Inflammatory macrophage treated with lipopolysaccharide for 4 hours (primary cell): ENCODE measurements at regions not wholly inside any gene's neighbourhood (a gene's known extent, or its start where the extent isn't known, plus 50 kb on each side); places are given as distances from the start of the nearest gene placed in this dataset.

Experiments used
- DNase-seq: peaks from one replicate; pipeline ENCODE4 v3.0.0-alpha.2; 2020

DNA sequence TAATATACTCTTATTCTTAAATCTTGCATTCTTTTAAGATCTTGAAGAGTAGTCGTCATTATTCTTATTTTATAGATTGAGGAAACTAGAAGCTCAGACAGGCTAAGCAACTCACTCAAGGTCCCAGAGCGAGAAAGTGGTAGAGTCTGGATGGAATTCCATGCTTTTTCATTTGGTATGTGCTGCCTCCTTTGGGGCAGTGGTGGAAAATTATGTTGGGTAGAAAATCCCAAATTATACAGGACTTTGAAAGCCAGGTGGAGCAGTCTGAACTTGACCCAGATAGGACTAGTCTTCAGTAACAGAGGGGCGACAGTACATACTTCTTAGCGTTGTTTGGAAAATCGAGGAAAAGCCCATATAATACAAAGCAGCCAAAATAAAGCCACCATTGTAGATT lies 205.6 kb downstream of the ATG4C start:
- no peak for DNase-seq

DNA sequence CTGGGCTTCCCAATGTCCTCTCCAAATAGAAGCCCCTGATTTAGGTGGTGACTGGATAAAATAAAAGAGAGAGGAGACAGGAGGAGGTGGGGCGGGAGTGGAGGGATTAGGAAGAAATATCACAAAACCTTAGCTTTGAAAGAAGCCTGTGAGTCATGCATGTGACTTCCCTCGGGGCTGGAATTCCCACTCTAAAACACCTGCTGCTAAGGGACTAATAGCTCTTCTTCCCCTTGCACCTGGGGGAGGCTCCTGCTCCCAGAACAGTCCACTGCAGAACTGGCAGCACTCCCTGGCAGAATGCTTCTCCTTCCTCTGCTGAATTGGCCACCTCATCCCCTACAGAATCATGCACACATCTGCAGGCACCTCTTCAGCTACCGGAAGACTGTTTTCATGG lies 207.2 kb downstream of the ATG4C start:
- DNase-seq: no peak

DNA sequence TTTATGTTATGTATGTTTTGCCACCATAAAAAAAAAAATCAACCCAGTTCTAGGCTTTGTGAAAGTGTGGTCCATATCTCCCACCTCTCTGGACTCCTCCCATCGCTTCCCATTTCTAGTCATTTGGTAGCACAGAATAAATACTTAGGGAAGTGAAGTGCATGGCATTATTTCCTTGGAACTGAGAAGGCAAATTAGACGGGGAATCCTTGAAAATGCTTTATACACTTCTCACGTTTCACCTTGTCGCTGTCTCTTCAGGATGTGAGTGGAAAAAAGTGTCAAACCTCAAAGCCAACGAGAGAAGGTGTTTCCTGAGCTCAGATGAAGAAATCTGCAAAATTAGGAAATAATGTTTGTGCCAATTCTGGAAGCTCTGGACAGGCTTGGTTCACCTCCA lies 209.9 kb downstream of the ATG4C start:
- no peak for DNase-seq

DNA sequence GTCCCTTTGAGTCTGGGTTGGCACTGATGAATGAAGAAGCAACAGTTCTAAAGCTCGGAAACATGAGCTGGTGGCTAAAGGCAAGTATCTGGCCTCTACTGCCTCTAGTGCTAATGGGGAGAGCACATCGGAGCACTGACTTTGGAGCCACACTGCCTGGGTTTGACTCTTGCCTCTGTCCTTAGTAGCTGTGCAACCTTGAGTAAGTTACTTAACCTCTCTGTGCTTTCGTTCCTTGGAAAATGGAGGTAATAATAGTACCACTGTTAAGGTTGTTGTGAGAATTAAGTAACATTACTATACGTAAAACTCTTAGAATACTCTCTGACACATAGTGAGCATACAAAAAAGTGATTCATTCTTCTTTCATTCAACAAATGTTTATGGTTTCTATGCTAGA lies 211.2 kb downstream of the ATG4C start:
- DNase-seq: no peak

DNA sequence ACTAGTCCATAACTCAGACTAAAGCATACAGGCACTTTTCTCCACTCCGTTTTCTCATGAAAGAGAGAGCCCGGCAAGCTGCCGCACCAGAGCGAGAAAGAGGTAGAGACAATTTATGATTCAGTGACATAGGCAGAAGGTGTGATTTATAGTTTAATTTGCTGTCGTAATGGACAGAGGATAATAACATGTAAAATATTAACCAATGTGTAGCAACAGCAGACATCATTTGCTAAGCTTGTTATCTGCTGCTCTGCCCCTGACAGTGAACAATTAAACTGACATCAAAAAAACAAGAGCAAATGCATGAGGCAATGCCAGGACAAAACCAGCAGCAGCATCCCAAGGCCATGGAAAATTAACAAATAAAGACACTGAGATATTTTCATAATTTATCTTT lies 214.0 kb downstream of the ATG4C start:
- no peak for DNase-seq

DNA sequence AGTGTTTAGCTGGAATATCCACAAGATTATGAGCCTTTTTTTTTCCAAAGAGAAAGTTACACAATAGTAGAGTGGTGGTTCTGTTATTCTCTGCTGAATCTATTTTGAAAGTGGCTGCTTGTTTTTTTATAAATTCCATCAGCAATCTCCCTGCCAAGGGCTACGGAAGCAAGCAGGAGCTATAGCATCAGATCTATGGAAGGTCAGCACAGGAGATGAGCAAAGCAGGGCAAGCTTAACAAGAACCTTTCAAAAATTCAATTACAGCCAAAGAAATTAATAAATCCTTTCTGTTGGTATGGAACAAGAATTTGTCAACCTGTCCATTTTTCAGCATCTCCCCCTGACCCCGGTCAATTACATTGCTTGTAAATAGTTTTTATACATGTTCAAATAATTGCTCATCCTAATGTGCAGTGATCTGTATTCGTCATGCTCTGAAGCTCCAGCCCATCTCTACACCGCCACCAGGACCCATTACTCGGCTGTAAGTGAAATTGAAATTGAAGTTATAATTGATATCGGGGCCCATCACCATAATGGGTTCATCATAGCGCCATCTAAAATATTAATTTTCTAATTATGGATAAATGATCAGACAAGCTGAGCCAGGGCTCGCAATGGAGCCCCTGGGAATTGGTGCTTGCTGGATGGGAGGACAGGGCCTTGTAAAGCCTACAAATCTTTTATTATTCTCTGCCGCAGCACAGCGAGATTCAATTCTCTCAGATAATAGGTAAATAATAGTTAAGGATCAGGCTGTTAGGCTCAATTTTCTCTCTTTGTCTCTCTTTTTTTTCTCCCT lies 215.1 kb downstream of the ATG4C start:
- DNase-seq: no peak

DNA sequence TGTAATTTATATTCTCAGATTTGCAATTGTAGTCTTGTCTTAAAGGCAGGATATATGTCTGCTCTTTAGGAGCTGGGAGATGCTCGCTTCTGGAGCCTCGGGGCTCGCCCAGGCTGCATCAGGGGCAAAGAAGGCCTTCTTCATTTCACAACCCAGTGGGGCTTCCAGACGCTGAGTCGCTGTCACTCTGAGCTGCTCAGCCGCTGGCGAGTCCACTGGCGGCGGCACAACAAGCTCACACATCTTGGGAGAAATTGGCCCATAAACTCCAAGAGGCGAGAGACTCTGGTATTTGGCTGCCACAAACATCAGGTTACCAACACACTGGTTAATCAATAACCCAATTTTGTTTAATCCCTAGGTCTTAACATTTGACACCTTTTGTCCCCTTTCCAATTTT lies 216.6 kb downstream of the ATG4C start:
- DNase-seq: no peak

DNA sequence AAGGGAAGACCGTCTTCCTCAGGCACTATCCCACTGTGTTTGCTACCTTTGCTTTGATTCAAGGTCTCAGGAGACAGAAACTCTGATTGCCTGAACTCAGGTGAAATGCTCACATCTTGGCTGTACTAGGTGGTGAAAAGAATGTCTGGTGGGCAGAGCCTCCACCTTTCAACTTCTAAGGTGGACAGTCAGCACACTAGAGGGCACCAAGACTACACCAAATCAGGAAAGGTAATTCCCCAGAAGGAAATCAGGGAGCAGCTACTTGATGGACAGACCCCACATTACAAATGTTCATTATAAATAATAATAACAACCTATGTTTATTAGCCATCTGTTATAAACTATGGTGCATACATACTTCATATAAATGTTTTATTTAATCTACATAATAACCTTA lies 220.9 kb downstream of the ATG4C start:
- DNase-seq: no peak

DNA sequence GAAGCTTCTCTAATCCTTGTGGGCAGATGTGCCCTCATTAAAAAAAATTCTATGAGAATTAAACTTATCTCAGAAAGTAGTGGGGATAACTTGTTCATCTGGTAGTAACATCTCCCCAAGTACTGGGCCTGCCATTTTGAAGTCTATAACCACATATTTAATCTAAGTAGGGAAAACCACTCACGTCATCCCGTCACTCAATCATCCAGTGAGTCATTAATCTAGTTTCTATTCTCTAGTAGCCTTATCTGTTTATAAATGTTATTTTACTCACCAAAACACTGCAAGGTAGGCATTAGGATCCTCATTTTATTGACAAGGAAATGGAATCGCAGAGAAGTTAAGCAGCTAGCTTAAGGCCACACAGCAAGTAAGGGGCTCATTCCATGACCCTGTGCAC lies 221.9 kb downstream of the ATG4C start:
- DNase-seq: no peak

DNA sequence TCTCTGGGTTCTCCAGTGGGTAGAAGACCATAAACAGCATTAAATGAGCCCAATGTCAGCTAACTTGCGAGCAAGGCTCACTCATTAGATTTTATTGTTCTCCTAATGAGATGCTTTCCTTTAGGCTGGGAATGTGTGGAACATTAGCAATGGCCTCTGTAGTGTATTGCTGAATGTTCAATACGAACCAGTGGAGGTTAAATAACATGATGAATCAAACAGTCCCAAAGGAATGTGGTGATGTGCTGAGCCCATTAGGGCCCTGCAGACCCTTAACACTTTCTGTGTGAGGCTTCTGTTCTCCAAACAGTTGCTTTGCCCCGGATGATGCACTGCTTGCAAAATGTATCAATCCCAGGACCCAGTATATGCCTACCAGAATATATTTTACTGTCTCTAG lies 225.5 kb downstream of the ATG4C start:
- no peak for DNase-seq

DNA sequence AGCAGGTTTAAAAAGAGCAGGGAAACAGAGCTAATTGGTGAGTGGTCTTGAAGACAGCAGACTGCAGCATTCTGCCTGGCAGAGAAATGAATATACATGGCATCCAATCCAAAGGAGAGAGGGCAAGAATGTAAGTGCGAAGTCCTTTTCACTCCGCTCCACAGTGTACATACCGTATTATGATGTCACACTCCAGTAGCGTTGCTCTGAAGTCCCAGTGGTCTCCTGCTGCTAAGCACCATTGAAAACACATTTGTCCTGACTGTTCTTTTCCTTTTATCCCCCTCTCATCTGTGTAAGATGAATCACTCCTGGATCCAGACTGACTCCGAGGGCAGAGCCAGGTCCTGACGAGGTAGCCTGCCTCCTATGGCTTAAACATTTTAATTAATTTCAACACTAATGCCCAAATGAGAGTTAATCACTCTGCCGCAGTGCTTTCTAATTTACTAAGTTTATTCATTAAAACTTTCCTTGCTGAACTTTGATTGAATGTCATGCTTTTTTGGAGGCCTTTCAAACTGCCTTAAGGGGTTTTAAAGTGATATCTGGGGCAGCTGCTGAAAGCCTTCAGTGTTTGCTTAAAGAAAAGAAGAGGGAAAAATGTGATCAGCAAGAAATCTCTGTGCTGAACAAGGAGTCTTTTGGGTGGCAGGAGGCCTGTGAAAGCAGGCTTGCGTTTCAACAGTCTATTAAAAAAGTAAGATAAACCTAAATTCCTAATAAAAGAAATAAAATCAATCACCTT lies 227.2 kb downstream of the ATG4C start:
- no peak for DNase-seq

DNA sequence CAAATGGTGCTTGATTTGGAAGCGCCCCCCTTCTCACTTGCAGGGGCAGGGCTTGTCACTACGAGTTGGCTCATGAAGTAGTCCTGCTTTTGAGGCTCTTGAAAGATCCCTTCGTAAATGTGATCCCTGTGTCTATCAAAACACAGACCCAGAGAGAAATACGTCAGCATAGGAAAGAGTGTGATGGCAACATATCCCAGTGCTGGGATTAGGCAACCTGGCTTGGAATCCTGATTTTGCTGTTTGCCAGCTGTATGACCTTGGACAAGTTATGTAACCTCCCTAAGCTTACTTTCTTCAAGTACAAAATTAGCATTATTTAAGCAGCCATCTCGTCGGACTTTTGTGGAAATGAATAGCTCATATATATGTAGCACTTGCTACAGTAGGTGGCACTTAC lies 228.4 kb downstream of the ATG4C start:
- no peak for DNase-seq

DNA sequence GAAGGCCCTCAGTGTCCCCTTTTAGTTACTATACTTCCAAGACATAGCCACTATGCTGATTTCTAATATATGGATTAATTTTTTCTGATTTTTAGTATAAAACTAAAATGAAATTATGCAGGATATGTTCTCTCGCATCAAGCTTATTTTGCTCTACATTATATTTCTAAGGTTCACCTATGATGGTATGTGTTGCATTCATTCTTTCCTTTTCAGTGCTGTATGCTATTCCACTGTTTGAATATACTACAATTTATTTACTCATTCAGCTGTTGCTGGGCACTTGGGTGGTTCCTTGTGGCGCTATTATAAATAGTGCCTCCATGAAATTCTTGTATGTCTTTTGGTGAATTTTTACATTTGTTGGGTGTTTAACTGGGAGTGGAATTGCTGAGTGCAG lies 230.3 kb downstream of the ATG4C start:
- DNase-seq: no peak

DNA sequence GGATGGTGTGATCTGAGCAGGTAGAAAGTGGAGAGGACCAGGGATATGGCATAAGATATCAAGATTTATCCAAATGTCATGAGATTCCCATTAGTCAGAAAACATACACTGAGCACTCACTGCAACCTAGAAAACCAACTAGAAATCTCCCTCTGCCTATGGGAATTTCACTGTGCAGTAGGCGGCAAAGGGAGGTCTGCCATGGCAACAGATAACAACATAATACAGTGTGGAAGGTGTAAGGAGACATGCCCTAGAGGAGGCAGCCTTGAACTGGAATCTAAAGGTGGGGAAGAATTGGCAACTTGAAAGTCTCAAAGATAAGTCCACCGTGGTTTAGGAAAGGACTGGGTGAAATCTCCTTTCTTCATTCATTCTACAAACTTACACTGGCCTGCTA lies 238.4 kb downstream of the ATG4C start:
- DNase-seq: no peak

DNA sequence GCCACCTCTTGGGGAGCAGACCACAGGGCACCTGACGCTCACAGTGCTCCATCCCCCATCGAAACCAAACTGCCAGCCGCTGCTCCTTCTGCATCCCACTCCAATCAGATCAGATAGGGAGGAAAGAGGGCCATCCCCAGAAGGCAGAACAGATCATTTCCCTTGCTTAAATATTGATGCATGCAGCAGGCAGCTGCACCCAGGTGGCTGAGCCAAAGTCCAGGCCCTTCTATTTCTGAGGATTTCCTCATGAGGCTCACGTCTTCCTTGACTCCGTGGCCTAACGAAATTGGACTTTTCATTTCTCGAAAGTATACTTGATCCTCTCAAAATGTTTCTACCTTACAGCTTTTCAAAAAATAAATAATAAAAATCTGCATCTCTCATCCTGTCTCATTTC lies 239.2 kb downstream of the ATG4C start:
- DNase-seq: no peak

DNA sequence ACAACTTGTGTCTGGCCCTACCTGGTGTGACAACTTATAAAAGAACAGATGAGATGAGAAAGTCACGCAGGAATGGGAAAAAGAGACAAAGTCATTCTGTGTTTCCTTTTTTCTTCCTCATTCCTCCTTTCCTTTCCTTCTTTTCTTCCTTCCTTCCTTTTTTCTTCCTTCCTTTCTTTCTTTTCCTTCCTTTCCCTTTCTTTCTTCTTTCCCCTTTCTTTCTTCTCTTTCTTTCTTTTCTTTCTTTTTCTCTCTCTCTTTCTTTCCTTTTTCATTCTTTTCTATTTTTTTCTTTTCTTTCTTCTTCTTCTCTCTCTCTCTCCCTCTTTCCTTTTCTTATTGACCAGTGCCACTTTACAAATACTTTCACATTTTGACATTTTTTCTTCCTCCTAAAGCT lies 239.7 kb downstream of the ATG4C start:
- DNase-seq: no peak

DNA sequence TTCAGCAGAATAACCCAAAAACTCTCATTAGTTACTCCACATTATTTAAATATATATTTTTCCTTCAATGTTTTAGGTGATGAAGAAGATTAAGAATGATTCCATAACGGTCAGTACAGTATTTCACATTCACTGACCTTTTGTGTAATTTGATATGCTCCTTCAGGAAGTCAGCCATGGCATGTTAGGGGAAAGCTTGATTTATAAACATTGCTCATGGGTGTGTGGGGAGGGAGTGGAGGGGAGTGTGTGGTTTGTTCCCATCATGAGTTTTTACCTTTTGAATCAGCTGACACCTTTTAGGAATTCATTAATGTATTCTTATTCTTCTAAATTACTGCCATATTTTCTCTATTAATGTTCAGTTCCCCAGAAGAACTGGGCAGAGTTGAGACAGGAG lies 240.2 kb downstream of the ATG4C start:
- no peak for DNase-seq

DNA sequence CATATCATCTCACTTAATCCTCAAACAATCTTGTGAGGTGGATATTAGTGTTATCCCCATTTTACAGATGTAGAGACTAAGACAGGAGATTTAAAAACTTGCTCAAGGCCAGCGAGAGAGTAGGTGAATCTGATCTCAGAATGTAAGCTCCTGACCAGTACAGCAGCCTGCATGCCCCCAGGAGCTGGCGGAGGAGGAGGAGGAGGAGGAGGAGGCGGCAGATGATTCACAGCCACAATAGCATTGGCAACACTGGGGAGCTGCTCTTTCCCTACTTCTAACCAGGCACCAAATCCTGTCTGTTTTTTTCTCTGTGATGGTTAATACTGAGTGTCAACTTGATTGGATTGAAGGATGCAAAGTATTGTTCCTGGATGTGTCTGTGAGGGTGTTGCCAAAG lies 243.2 kb downstream of the ATG4C start:
- no peak for DNase-seq

DNA sequence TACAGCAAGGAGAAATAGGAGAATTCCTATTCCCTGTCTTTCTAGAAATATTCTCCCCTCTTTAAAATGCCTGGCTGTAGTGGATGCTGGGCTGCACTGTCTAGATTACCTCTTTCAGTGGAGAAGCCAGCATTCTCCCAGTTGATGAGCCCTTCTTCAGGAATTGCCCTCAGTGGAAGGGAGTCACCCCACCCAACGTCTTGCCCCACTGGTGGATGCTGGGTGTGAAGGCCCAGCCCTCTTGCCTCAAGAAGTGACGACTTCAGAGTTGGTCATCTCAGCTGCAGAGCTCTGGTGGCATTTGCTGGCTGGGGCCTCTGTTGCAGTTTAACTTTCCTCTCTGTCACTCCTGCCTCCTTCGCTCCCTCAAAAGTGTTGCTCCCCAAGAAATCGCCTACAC lies 248.2 kb downstream of the ATG4C start:
- DNase-seq: no peak

DNA sequence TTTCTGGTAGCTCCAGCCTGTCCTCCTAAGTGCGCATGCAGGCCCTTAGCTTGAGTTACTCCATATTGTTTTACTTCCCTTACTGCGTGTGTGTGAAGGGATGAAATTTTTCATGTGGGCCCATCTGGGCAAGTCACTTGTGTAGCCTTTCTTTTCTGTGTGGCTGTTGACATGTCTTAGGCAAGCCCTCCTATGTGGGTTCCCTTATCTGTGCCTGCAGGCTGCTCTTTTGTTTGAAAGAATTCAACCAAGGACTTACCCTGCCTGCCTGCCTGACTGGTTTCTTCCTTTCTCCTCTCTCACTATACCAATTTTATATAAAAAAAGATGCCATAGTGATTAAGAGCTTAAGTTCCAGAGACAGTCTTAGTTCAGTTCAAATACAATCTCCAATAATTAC lies 249.3 kb downstream of the ATG4C start:
- DNase-seq: no peak

DNA sequence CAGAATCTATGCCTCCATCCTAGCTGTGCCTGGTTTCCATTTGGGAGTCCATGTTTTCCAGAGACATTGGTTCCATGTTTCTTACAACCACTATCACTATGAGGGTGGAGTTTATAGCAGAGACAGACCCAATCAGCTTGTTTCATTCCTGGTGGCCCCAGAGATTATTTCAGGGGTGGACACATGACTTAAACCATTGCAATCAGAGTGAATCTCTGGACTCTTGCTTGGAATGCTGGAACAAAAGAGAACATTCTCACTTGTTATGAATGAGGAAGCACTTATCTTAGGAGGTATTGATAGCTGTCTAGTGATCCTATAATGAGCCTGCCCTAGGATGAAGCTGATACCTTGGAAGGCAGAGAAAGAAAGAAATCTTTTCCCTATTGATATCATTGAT lies 250.3 kb downstream of the ATG4C start:
- no peak for DNase-seq

DNA sequence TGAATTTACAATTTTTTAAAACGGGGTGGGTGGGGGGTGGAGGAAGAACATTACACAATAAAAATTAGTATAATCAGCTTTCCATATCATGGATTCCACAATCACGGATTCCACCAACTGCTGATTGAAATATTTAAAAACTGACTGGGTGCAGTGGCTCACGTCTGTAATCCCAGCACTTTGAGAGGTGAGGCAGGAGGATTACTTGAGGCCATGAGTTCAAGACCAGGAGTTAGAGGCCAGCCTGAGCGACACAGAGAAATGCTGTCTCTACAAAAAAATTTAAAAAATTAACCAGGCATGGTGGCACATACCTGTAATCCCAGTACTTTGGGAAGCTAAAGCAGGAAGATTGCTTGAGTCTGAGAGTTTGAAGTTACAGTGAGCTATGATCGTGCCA lies 254.7 kb downstream of the ATG4C start:
- DNase-seq: no peak

DNA sequence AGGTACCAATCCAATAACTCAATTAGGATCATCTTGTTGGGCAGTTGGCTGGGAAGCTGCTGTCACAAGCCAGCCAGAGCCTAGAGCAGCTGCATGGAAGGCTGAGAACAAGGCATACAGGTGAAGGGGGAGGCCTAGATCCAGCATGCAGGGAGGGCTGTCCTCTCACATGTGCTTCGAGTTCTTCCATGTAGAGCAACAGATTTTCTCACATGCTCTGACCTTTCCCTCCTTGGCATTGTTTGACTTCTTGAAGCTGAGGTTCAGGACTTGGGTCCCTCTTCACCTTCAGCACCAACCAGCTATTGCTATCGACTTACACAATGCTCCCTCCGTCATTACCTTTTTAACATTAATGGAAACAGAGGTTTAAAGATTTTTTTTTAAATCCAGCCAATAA lies 257.7 kb downstream of the ATG4C start:
- DNase-seq: no peak

DNA sequence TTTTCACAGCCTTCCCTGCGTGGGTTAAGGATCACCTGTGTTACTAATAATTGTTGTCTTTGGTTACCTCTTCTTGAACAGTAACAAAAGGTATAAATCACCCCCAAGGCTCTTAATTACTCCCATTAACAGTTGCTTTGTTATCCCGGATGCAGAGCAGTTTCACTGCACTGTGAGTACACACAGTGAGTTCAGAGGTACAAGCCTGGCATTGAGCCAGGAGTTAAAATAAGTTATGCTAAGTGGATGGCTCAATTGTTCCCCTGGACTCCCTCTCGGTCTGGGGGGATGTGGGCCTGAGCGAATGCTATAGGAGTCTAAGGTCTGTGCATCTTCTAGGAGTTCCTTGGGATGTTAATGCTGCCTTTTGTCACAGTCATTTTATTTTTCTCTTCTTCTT lies 258.3 kb downstream of the ATG4C start:
- DNase-seq: no peak

DNA sequence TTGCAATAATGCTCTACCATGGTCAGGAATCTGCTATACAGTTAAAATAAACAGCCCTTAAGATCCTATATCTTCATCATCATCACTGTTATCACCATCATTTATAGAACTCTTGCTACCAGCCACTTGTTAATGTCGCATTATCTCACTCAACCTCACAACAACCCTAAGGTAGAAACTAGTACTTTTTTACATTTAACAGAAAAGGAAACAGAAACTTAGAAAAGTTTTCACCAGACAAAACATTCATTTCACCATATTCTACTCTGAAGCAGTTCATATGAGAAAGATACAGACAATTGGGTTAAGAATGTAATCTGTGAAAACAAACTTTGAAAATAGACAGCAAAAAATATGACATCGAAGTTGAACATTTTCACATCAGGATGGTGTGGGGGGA lies 262.6 kb downstream of the ATG4C start:
- no peak for DNase-seq
